ENCODE measurements at regions not wholly inside any gene's neighbourhood (a gene's known extent, or its start where the extent isn't known, plus 50 kb on each side); places are given as distances from the start of the nearest gene placed in this dataset.

GRCh38 chr3:162512488-162512887 is 1015.9 kb downstream of the OTOL1 start:
- no peak for TF ChIP-seq EZH2phosphoT487 (IDR thresholded peaks at IDR 0.05; ENCODE audit: borderline replicate concordance)
- TF ChIP-seq CTCF (conservative IDR thresholded peaks at IDR 0.05; ENCODE audit: low read length): no peak

All from Loucy (cell line).